ENCODE measurements at regions not wholly inside any gene's neighbourhood (a gene's known extent, or its start where the extent isn't known, plus 50 kb on each side); places are given as distances from the start of the nearest gene placed in this dataset.
"Not testable (repeated sequence)": the region's sequence is repeated elsewhere in the genome, so short reads cannot be mapped to it uniquely, and the experiment has no call there.

GRCh38 chr16:21487956-21488355 lies 111.4 kb upstream of the METTL9 start:
- DNase-seq, result not testable (repeated sequence)

GRCh38 chr16:21499046-21499445 lies 100.3 kb upstream of the METTL9 start:
- not testable (repeated sequence) for DNase-seq

- DNase-seq, result not testable (repeated sequence)
These were observed 98.0 kb upstream of the METTL9 start for GRCh38 chr16:21501223-21501868.

- DNase-seq, result peak; percentile 68
These were observed 97.3 kb upstream of the METTL9 start for GRCh38 chr16:21501869-21502667.

- not testable (repeated sequence) for DNase-seq
These were observed 95.8 kb upstream of the METTL9 start for GRCh38 chr16:21503574-21503920.

GRCh38 chr16:21503941-21504832 lies 95.2 kb upstream of the METTL9 start:
- DNase-seq, result not testable (repeated sequence)

- not testable (repeated sequence) for DNase-seq
These were observed 93.4 kb upstream of the METTL9 start for GRCh38 chr16:21505751-21506520.

- not testable (repeated sequence) for DNase-seq
These were observed 92.4 kb upstream of the METTL9 start for GRCh38 chr16:21506857-21507456.

- not testable (repeated sequence) for DNase-seq
These were observed 91.6 kb upstream of the METTL9 start for GRCh38 chr16:21507631-21508305.

GRCh38 chr16:21508661-21509436 lies 90.5 kb upstream of the METTL9 start:
- DNase-seq, result not testable (repeated sequence)

GRCh38 chr16:21509437-21510086 lies 89.8 kb upstream of the METTL9 start:
- DNase-seq, result not testable (repeated sequence)

GRCh38 chr16:21510869-21511255 lies 88.5 kb upstream of the METTL9 start:
- not testable (repeated sequence) for DNase-seq

- DNase-seq, result not testable (repeated sequence)
These were observed 87.8 kb upstream of the METTL9 start for GRCh38 chr16:21511315-21512210.

- DNase-seq, result not testable (repeated sequence)
These were observed 86.8 kb upstream of the METTL9 start for GRCh38 chr16:21512280-21513192.

GRCh38 chr16:21513337-21513741 lies 86.0 kb upstream of the METTL9 start:
- not testable (repeated sequence) for DNase-seq

GRCh38 chr16:21513812-21514473 lies 85.4 kb upstream of the METTL9 start:
- not testable (repeated sequence) for DNase-seq

- DNase-seq, result not testable (repeated sequence)
These were observed 84.9 kb upstream of the METTL9 start for GRCh38 chr16:21514474-21514840.

Data from NCI-H1048 (cell line).